ENCODE measurements at regions not wholly inside any gene's neighbourhood (a gene's known extent, or its start where the extent isn't known, plus 50 kb on each side); places are given as distances from the start of the nearest gene placed in this dataset.

DNA sequence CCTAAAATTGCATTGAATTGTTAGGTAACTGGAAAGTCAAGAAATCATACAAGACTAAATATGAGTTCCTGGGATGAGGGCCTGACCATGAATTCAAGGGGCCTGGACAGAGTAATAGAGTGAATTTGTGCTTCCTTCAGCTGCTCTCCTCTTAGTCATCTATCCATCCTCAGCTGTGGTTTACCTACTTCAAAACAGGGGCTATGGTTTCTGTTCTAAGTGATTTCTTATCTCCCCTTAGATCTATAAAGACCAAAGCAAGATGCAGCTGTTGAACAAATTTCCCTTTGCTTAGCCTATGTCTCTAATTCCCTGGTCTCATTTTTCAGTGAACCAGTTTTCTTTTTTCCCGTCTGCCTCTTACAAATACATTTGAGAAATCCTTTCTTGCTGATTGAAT, 428.5 kb downstream of the FAM181B start:
- Mint-ChIP-seq H3K4me1 (no peaks in the 10 kb centered on the region), H3K9me3 (peaks cover 0 to 2% (median 0%) of the 10 kb centered on the region in 9 donors), H3K27me3 (peaks cover 0 to 1% (median 0%) of the 10 kb centered on the region in 5 donors), H3K4me3 (no peak overlapping the region), H3K36me3 (no peaks in the 10 kb centered on the region), H3K27ac (no peak overlapping the region)
- POLR2A ChIA-PET = no interaction called here
- ATAC-seq (no peak), DNase-seq (no peak)

DNA sequence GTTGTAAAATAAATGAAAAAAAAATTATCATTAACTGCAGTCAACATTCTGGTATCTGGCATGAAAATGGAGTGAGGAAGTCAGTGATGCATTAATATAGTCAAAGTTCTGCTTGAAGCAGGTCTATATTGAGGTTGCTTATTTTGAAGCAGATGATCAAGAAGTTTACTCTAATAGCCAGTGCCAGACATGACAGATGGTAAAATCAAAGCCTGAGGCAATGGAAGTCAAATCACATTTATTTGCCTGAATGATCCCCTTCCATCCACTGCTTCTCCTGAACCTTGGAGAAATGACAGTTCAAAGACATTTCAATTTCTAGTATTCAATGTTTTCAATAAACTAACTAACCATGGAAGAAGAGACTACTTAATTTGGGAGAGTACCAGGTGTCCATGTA, 430.0 kb downstream of the FAM181B start:
- POLR2A ChIA-PET = no interaction called here
- Mint-ChIP-seq H3K9me3 (peaks cover 0 to 1% (median 0%) of the 10 kb centered on the region in 9 donors), H3K27me3 (peaks cover 0 to 1% (median 0%) of the 10 kb centered on the region in 5 donors), H3K4me1 (no peaks in the 10 kb centered on the region), H3K27ac (no peak overlapping the region), H3K36me3 (no peaks in the 10 kb centered on the region), H3K4me3 (no peak overlapping the region)
- no peak for DNase-seq
- ATAC-seq = no peak

DNA sequence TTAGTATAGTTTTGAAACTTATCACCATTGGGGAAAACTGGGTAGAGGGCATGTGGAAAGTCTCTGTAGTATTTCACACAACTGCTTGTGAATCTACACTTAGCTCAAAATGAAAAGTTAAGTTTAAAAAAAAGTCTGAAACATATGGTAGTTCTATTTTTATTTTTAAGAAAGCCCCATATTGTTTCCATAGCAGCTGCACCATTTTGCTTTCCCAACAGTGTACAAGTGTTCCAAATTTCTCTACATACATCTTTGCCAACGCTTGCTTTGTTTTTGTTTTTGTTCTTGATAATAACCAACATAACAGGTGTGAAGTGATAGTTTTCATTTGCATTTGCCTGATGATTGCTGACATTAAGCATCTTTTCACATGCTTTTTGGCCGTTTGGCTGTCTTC, 445.2 kb downstream of the FAM181B start:
- peaks cover 0 to 4% (median 0%) of the 10 kb centered on the region in 5 donors for H3K27me3 Mint-ChIP-seq
- H3K4me1 Mint-ChIP-seq = no peaks in the 10 kb centered on the region
- peaks cover 0 to 5% (median 0%) of the 10 kb centered on the region in 9 donors for H3K9me3 Mint-ChIP-seq
- POLR2A ChIA-PET = no interaction called here
- no peaks in the 10 kb centered on the region for H3K36me3 Mint-ChIP-seq
- no peak overlapping the region for H3K27ac Mint-ChIP-seq
- ATAC-seq = no peak
- no peak for DNase-seq
- H3K4me3 Mint-ChIP-seq = no peak overlapping the region

DNA sequence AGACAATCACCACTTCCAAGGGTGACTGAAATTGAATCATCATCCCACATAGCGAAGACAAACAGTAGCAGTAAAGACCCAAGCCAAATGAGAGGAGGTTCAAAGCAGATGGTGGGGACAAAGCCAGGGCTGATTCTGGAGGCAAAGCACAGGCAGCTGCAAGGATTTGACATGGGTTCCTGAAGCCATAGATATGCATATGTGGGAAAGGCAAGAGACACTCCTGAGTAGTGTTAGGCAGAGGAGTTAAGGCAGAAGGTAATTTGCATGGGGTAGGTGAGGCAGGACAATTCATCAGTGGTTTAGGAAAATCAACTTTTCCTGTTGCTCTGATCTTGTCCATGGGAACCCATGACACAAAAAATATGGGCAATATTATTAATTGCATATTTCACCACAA, 462.8 kb downstream of the FAM181B start:
- Mint-ChIP-seq H3K36me3 (no peaks in the 10 kb centered on the region), H3K4me3 (no peak overlapping the region), H3K27ac (no peak overlapping the region), H3K4me1 (no peaks in the 10 kb centered on the region), H3K27me3 (peaks cover 0 to 5% (median 0%) of the 10 kb centered on the region in 5 donors), H3K9me3 (peaks cover 0 to 4% (median 0%) of the 10 kb centered on the region in 9 donors)
- ATAC-seq = no peak
- POLR2A ChIA-PET = no interaction called here
- DNase-seq = no peak

- Mint-ChIP-seq H3K27me3 (peaks cover 0 to 5% (median 0%) of the 10 kb centered on the region in 5 donors), H3K4me3 (no peak overlapping the region), H3K4me1 (no peaks in the 10 kb centered on the region), H3K27ac (no peak overlapping the region), H3K9me3 (peaks cover 0 to 4% (median 0%) of the 10 kb centered on the region in 9 donors), H3K36me3 (no peaks in the 10 kb centered on the region)
- no peak for DNase-seq
- ATAC-seq = no peak
- POLR2A ChIA-PET = no interaction called here
Observed at GRCh38 chr11:82268627-82269026, 465.0 kb downstream of the FAM181B start.

DNA sequence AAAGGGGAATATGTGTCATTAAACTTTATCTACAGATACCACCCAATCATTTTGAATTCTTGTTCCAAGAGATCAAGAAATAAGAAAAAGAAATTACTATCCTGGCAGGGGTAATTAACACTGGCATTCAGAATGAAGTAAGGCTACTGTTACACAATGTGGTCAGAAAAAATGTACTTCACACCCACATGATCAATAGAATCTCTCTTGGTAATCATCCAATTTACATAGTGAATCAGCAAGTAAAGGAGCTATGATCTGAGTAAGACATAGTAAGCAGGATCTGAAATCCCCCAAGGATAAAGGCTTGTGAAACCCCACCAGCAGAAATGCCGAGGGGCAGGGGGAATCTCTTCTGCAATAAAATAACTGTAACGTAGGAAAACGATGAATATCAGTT, 466.5 kb downstream of the FAM181B start:
- ATAC-seq (no peak), DNase-seq (no peak)
- POLR2A ChIA-PET = no interaction called here
- H3K4me3 Mint-ChIP-seq = no peak overlapping the region
- H3K27ac Mint-ChIP-seq = no peak overlapping the region
- peaks cover 0 to 5% (median 0%) of the 10 kb centered on the region in 5 donors for H3K27me3 Mint-ChIP-seq
- peaks cover 0 to 4% (median 0%) of the 10 kb centered on the region in 9 donors for H3K9me3 Mint-ChIP-seq
- H3K4me1 Mint-ChIP-seq = no peaks in the 10 kb centered on the region
- H3K36me3 Mint-ChIP-seq = no peaks in the 10 kb centered on the region

DNA sequence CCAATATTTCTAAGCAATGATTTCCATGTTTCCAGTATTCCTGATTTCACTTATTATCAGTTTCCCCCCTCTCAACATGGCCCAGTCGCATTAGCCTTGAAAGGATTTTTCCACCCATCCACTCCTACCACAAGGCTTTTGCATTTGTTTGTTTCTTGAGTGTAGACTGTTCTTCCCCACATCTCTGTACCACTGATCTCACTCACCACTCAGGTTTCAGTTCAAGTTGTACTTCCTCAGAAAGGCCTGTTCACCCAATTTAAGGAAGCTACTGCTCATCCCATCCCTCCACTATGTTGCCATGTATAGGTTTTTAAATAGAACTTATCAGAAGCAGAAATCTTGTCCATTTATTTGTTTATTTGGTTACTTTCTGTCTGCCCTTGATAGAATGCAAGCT, 472.3 kb downstream of the FAM181B start:
- H3K27ac Mint-ChIP-seq = no peak overlapping the region
- H3K4me3 Mint-ChIP-seq = no peak overlapping the region
- H3K4me1 Mint-ChIP-seq = peaks cover 0 to 2% (median 0%) of the 10 kb centered on the region in 4 donors
- H3K9me3 Mint-ChIP-seq = no peaks in the 10 kb centered on the region
- DNase-seq = no peak
- POLR2A ChIA-PET = no interaction called here
- no peaks in the 10 kb centered on the region for H3K36me3 Mint-ChIP-seq
- ATAC-seq = no peak
- no peaks in the 10 kb centered on the region for H3K27me3 Mint-ChIP-seq

DNA sequence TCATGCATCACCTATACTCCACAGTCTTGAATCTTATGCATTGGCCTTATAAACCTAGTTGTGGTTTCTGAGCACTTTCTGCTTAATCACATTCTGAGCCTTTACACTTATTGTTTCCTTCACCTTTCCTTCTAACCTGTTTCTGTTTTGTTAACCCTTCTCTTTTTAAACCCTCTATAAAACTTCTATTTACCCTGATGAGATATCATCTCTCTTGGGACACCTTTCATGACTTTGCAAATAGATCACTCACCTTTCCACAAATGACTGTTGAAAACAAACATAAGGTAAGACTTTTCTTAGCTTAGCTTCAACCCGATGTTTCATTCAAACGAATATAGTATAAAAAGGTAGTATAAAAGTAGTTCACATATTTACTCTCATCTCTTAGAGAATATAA, 483.6 kb downstream of the FAM181B start:
- POLR2A ChIA-PET = no interaction called here
- Mint-ChIP-seq H3K4me3 (no peak overlapping the region), H3K36me3 (no peaks in the 10 kb centered on the region), H3K27me3 (peaks cover 0 to 10% (median 3%) of the 10 kb centered on the region in 5 donors), H3K27ac (no peak overlapping the region), H3K4me1 (no peaks in the 10 kb centered on the region), H3K9me3 (no peaks in the 10 kb centered on the region)
- DNase-seq (no peak), ATAC-seq (no peak)

DNA sequence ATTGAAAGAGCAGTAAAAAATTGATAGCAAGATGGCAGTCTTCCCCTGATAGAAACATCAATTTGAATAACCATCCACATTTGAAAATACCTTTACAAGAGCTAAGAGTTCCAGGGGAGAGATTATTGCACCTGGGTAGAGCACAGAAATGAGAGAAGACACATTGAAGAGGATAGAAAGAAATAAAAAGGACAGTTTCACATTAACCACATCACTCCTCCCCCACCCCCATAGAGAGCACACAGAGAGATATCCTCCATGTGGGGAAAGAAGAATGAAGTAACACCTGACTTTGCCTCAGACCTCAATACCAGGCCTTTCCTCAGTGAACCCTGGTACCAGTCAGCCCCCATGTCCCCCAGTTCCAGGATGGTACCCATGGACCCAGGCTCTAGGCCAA, 486.7 kb downstream of the FAM181B start:
- H3K27ac Mint-ChIP-seq = no peak overlapping the region
- H3K4me1 Mint-ChIP-seq = no peaks in the 10 kb centered on the region
- ATAC-seq = no peak
- H3K27me3 Mint-ChIP-seq = peaks cover 0 to 12% (median 6%) of the 10 kb centered on the region in 5 donors
- no peak overlapping the region for H3K4me3 Mint-ChIP-seq
- H3K9me3 Mint-ChIP-seq = peaks cover 0 to 3% (median 0%) of the 10 kb centered on the region in 9 donors
- no peaks in the 10 kb centered on the region for H3K36me3 Mint-ChIP-seq
- no peak for DNase-seq
- POLR2A ChIA-PET = no interaction called here

DNA sequence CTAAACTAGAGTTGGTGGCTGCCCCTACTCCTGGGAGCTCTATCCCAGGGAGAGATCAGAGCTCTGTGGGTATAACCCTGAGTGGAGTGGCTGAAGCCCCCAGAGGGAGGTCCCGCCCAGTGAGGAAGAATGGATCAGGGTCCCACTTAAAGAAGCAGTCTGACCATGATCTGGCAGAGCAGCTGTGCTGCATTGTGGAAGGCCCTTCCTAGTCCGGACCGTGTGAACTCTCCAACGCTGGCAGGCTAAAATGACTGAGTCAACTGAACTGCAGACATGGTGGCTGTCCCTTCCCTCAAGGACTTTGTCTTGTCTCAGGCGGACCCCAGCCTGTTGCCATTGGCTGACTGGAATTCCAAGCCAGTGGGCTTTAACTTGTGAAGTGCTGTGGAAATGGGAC, 494.2 kb downstream of the FAM181B start:
- Mint-ChIP-seq H3K4me1 (no peaks in the 10 kb centered on the region), H3K27me3 (peaks cover 0 to 8% (median 4%) of the 10 kb centered on the region in 5 donors), H3K9me3 (peaks cover 0 to 14% (median 0%) of the 10 kb centered on the region in 9 donors), H3K4me3 (no peak overlapping the region), H3K36me3 (peaks cover 0 to 3% (median 0%) of the 10 kb centered on the region in 3 donors), H3K27ac (no peak overlapping the region)
- POLR2A ChIA-PET = no interaction called here
- ATAC-seq (no peak), DNase-seq (no peak)

GRCh38 chr11:82234256-82234655, 499.4 kb downstream of the FAM181B start:
- peaks cover 0 to 3% (median 0%) of the 10 kb centered on the region in 3 donors for H3K36me3 Mint-ChIP-seq
- H3K27me3 Mint-ChIP-seq = peaks cover 0 to 13% (median 2%) of the 10 kb centered on the region in 5 donors
- H3K4me1 Mint-ChIP-seq = no peaks in the 10 kb centered on the region
- H3K9me3 Mint-ChIP-seq = peaks cover 0 to 14% (median 0%) of the 10 kb centered on the region in 9 donors
- no peak for DNase-seq
- POLR2A ChIA-PET = no interaction called here
- no peak overlapping the region for H3K27ac Mint-ChIP-seq
- ATAC-seq = no peak
- no peak overlapping the region for H3K4me3 Mint-ChIP-seq

DNA sequence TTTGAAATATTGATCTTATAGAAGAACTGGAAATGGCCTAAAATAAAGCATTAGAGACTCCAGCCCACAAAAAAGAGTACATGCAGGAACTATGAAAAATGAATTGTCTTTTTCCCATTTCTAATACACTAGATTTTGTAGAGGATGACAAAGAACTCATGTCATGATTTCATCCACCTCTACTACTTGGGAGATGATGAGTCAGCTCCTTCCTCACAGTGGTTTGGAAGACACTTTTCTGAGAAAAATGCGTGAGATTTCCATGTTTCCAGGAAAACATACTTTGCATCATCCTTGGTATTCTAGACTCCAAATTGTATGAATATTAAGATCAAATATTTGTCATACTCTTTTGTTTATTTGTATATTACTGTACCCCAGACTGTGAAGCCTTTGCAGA, 500.5 kb downstream of the FAM181B start:
- Mint-ChIP-seq H3K27me3 (peaks cover 0 to 6% (median 0%) of the 10 kb centered on the region in 5 donors), H3K9me3 (peaks cover 0 to 6% (median 0%) of the 10 kb centered on the region in 9 donors), H3K4me1 (no peaks in the 10 kb centered on the region), H3K27ac (no peak overlapping the region), H3K4me3 (no peak overlapping the region), H3K36me3 (no peaks in the 10 kb centered on the region)
- DNase-seq (no peak), ATAC-seq (no peak)
- POLR2A ChIA-PET = no interaction called here

- H3K27me3 Mint-ChIP-seq = peaks cover 0 to 10% (median 2%) of the 10 kb centered on the region in 5 donors
- DNase-seq = peak in 3 of 10 donors; percentile 12 to 26 (median 22)
- POLR2A ChIA-PET = no interaction called here
- H3K27ac Mint-ChIP-seq = no peak overlapping the region
- peaks cover 0 to 4% (median 0%) of the 10 kb centered on the region in 9 donors for H3K9me3 Mint-ChIP-seq
- H3K36me3 Mint-ChIP-seq = peaks cover 0 to 1% (median 0%) of the 10 kb centered on the region in 3 donors
- ATAC-seq = peak in 1 of 2 donors; percentile 57
- no peak overlapping the region for H3K4me3 Mint-ChIP-seq
- H3K4me1 Mint-ChIP-seq = no peaks in the 10 kb centered on the region
Observed at GRCh38 chr11:82229341-82229740, 504.3 kb downstream of the FAM181B start.

DNA sequence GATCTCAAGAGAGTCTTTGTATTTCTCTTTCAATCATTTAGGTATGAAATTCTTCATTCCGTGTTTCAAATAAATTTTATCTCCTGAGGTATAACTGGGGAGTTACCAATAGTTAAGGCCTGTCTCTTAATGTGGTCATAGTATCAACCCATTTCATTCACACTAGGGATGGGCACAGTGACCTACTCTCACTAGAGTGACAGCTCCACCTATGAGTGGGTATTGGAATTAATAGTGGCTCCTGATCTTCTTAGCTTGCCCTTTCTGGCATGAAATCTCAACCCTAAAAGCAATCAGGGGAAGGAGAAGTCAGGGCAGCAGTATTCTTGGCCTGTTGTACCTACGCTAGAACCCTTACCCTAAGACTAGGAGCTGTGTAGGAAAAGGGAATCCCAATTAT, 507.7 kb downstream of the FAM181B start:
- no peak for ATAC-seq
- Mint-ChIP-seq H3K27me3 (peaks cover 0 to 15% (median 2%) of the 10 kb centered on the region in 5 donors), H3K9me3 (peaks cover 0 to 7% (median 0%) of the 10 kb centered on the region in 9 donors), H3K36me3 (peaks cover 0 to 5% (median 0%) of the 10 kb centered on the region in 3 donors), H3K4me3 (no peak overlapping the region), H3K27ac (no peak overlapping the region), H3K4me1 (no peaks in the 10 kb centered on the region)
- POLR2A ChIA-PET = no interaction called here
- no peak for DNase-seq
